HS-5 (cell line): ENCODE measurements at regions not wholly inside any gene's neighbourhood (a gene's known extent, or its start where the extent isn't known, plus 50 kb on each side); places are given as distances from the start of the nearest gene placed in this dataset.
"Not testable (repeated sequence)": the region's sequence is repeated elsewhere in the genome, so short reads cannot be mapped to it uniquely, and the experiment has no call there.

Source experiments
- DNase-seq: peaks from one replicate; pipeline ENCODE4 v3.0.0-alpha.2; 2012; ENCODE audit warnings: low read depth

GRCh38 chr12:28060871-28061270 lies 88.3 kb upstream of the PTHLH start:
- DNase-seq = no peak

GRCh38 chr12:28063355-28063880 lies 90.9 kb upstream of the PTHLH start:
- DNase-seq = no peak

- no peak for DNase-seq
Observed at GRCh38 chr12:28065374-28065773, 92.8 kb upstream of the PTHLH start.

GRCh38 chr12:28065889-28066630 lies 93.5 kb upstream of the PTHLH start:
- DNase-seq = no peak

- DNase-seq = no peak
Observed at GRCh38 chr12:28066879-28067278, 94.3 kb upstream of the PTHLH start.

GRCh38 chr12:28068467-28068866 lies 95.9 kb upstream of the PTHLH start:
- DNase-seq = no peak

- DNase-seq = no peak
Observed at GRCh38 chr12:28079539-28079938, 107.0 kb upstream of the PTHLH start.

GRCh38 chr12:28082096-28082495 lies 108.2 kb upstream of the CCDC91 start:
- no peak for DNase-seq

- DNase-seq = no peak
Observed at GRCh38 chr12:28083840-28084678, 106.2 kb upstream of the CCDC91 start.

- no peak for DNase-seq
Observed at GRCh38 chr12:28086521-28087155, 103.6 kb upstream of the CCDC91 start.

GRCh38 chr12:28088566-28089272 lies 101.5 kb upstream of the CCDC91 start:
- no peak for DNase-seq

GRCh38 chr12:28089338-28089737 lies 100.9 kb upstream of the CCDC91 start:
- peak; percentile 31 for DNase-seq

GRCh38 chr12:28090835-28091234 lies 99.4 kb upstream of the CCDC91 start:
- no peak for DNase-seq

GRCh38 chr12:28092396-28092795 lies 97.9 kb upstream of the CCDC91 start:
- no peak for DNase-seq

GRCh38 chr12:28096649-28097048 lies 93.6 kb upstream of the CCDC91 start:
- DNase-seq = no peak

GRCh38 chr12:28097221-28097620 lies 93.0 kb upstream of the CCDC91 start:
- DNase-seq = no peak

GRCh38 chr12:28099245-28099644 lies 91.0 kb upstream of the CCDC91 start:
- DNase-seq = not testable (repeated sequence)

- no peak for DNase-seq
Observed at GRCh38 chr12:28099871-28100270, 90.4 kb upstream of the CCDC91 start.

GRCh38 chr12:28100717-28101116 lies 89.5 kb upstream of the CCDC91 start:
- no peak for DNase-seq

- DNase-seq = no peak
Observed at GRCh38 chr12:28104316-28104715, 85.9 kb upstream of the CCDC91 start.

- no peak for DNase-seq
Observed at GRCh38 chr12:28104903-28105864, 85.1 kb upstream of the CCDC91 start.
